A549 (cell line): ENCODE measurements at regions not wholly inside any gene's neighbourhood (a gene's known extent, or its start where the extent isn't known, plus 50 kb on each side); places are given as distances from the start of the nearest gene placed in this dataset.

Source experiments
- CBX8 ChIP-seq: fragments of 200-600 bp; sonication (generic); IDR thresholded peaks from 2 replicates; pipeline ENCODE4 v1.6.1; 2016
- CHD2 ChIP-seq: fragments of 150-350 bp; IDR thresholded peaks from 2 replicates; pipeline ENCODE4 v1.6.1; 2014; ENCODE audit warnings: low read length; ENCODE audit not compliant: partially characterized antibody
- CHD4 ChIP-seq: fragments of 200-600 bp; sonication (generic); IDR thresholded peaks from 2 replicates; pipeline ENCODE4 v1.6.1; 2016; ENCODE audit warnings: antibody characterized with exemption, mild to moderate bottlenecking, borderline replicate concordance
- CTCF ChIP-seq: fragments of >200 bp; sonication (Bioruptor Twin); formaldehyde crosslinking; IDR thresholded peaks from 3 replicates; pipeline ENCODE4 v1.5.1; 2016
- E2F6 ChIP-seq: IDR thresholded peaks from 2 replicates; pipeline ENCODE4 v1.6.1; 2012; ENCODE audit warnings: low read depth, borderline replicate concordance
- EP300 ChIP-seq, 2 experiments: fragments of >200 bp; sonication (Bioruptor Twin); formaldehyde crosslinking; IDR thresholded peaks; 2 replicates in 1 of 2; 3 replicates in 1 of 2; pipeline ENCODE4 v1.6.1; 2016 to 2017
- HOXA7 ChIP-seq: fragments of 250-450 bp; sonication (Bioruptor Pico); IDR thresholded peaks from 2 replicates; pipeline ENCODE4 v1.5.0; 2020; ENCODE audit warnings: mild to moderate bottlenecking, moderate library complexity
- KDM1A ChIP-seq: fragments of 200-600 bp; sonication (generic); IDR thresholded peaks from 2 replicates; pipeline ENCODE4 v1.6.1; 2016; ENCODE audit warnings: low read depth, mild to moderate bottlenecking
- MYC ChIP-seq: IDR thresholded peaks from 2 replicates; pipeline ENCODE4 v1.6.1; 2012; ENCODE audit warnings: mild to moderate bottlenecking, inconsistent platforms, low read length, improper control_type of control experiment, borderline replicate concordance
- POLR2A ChIP-seq: IDR thresholded peaks from 2 replicates; pipeline ENCODE4 v1.6.1; 2012; ENCODE audit warnings: mild to moderate bottlenecking, low read length
- RNF2 ChIP-seq: fragments of 200-600 bp; sonication (generic); IDR thresholded peaks from 2 replicates; pipeline ENCODE4 v1.6.1; 2016; ENCODE audit warnings: low read depth, mild to moderate bottlenecking, antibody characterized with exemption, moderate library complexity, borderline replicate concordance
- SMC3 ChIP-seq: fragments of >200 bp; sonication (Bioruptor Twin); formaldehyde crosslinking; IDR thresholded peaks from 3 replicates; pipeline ENCODE4 v1.6.1; 2018; ENCODE audit warnings: inconsistent platforms
- ZSCAN20 ChIP-seq: fragments of 250-450 bp; sonication (Bioruptor Pico); IDR thresholded peaks from 2 replicates; pipeline ENCODE4 v1.8.0; 2022; ENCODE audit warnings: mild to moderate bottlenecking, moderate library complexity
- TF ChIP-seq, protein P1 (sequence below): fragments of 200-600 bp; sonication (generic); IDR thresholded peaks from 2 replicates; pipeline ENCODE4 v1.6.1; 2016; ENCODE audit warnings: antibody characterized with exemption, mild to moderate bottlenecking, moderate library complexity

- TF ChIP-seq CTCF (no peak), RNF2 (no peak), EP300 (IDR thresholded peaks at IDR 0.05) (no peak), E2F6 (no peak), POLR2A (no peak), HOXA7 (CRISPR knock-in tag) (no peak), ZSCAN20 (no peak), CBX8 (no peak), CHD2 (no peak), CHD4 (no peak), SMC3 (no peak), MYC (no peak), KDM1A (no peak)
- TF ChIP-seq, protein P1, sequence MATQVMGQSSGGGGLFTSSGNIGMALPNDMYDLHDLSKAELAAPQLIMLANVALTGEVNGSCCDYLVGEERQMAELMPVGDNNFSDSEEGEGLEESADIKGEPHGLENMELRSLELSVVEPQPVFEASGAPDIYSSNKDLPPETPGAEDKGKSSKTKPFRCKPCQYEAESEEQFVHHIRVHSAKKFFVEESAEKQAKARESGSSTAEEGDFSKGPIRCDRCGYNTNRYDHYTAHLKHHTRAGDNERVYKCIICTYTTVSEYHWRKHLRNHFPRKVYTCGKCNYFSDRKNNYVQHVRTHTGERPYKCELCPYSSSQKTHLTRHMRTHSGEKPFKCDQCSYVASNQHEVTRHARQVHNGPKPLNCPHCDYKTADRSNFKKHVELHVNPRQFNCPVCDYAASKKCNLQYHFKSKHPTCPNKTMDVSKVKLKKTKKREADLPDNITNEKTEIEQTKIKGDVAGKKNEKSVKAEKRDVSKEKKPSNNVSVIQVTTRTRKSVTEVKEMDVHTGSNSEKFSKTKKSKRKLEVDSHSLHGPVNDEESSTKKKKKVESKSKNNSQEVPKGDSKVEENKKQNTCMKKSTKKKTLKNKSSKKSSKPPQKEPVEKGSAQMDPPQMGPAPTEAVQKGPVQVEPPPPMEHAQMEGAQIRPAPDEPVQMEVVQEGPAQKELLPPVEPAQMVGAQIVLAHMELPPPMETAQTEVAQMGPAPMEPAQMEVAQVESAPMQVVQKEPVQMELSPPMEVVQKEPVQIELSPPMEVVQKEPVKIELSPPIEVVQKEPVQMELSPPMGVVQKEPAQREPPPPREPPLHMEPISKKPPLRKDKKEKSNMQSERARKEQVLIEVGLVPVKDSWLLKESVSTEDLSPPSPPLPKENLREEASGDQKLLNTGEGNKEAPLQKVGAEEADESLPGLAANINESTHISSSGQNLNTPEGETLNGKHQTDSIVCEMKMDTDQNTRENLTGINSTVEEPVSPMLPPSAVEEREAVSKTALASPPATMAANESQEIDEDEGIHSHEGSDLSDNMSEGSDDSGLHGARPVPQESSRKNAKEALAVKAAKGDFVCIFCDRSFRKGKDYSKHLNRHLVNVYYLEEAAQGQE = no peak
These were observed 143.1 kb upstream of the ZNF236 start for GRCh38 chr18:76679259-76679658.
